H9 (cell line): ENCODE measurements at regions not wholly inside any gene's neighbourhood (a gene's known extent, or its start where the extent isn't known, plus 50 kb on each side); places are given as distances from the start of the nearest gene placed in this dataset.

Experiments
- DNase-seq: peaks from one replicate; pipeline ENCODE4 v3.0.0-alpha.2; 2017
- H2AFZ ChIP-seq: one replicate; pipeline ENCODE4 v1.6.1; 2013; ENCODE audit warnings: mild to moderate bottlenecking, low read length, control low read depth, moderate library complexity
- H2AK5ac ChIP-seq: 2 replicates; pipeline ENCODE4 v1.6.1; 2013; ENCODE audit warnings: low read length, control low read depth, mixed read lengths; ENCODE audit not compliant: insufficient read length
- H2BK120ac ChIP-seq: one replicate; pipeline ENCODE4 v1.6.1; 2013; ENCODE audit warnings: low read depth, mild to moderate bottlenecking, low read length, control low read depth, inconsistent platforms; ENCODE audit not compliant: poor library complexity, severe bottlenecking
- H2BK12ac ChIP-seq: 2 replicates; pipeline ENCODE4 v1.6.1; 2013; ENCODE audit warnings: low read length, control low read depth, mixed read lengths, low read depth; ENCODE audit not compliant: insufficient read length
- H2BK15ac ChIP-seq: 2 replicates; pipeline ENCODE4 v1.6.1; 2013; ENCODE audit warnings: low read depth, low read length, control low read depth
- H2BK20ac ChIP-seq: one replicate; pipeline ENCODE4 v1.6.1; 2013; ENCODE audit warnings: low read depth, mild to moderate bottlenecking, low read length, control low read depth, inconsistent platforms; ENCODE audit not compliant: poor library complexity, severe bottlenecking
- H2BK5ac ChIP-seq: 2 replicates; pipeline ENCODE4 v1.6.1; 2013; ENCODE audit warnings: low read length, control low read depth, mixed read lengths; ENCODE audit not compliant: insufficient read length
- H3K14ac ChIP-seq: 2 replicates; pipeline ENCODE4 v1.6.1; 2013; ENCODE audit warnings: low read length, control low read depth; ENCODE audit not compliant: insufficient read depth
- H3K18ac ChIP-seq: 2 replicates; pipeline ENCODE4 v1.6.1; 2013; ENCODE audit warnings: low read depth, mild to moderate bottlenecking, mixed read lengths, low read length, control low read depth; ENCODE audit not compliant: insufficient read length
- H3K23ac ChIP-seq: 2 replicates; pipeline ENCODE4 v1.6.1; 2013; ENCODE audit warnings: low read length, control low read depth, mixed read lengths, low read depth; ENCODE audit not compliant: insufficient read length
- H3K23me2 ChIP-seq: 2 replicates; pipeline ENCODE4 v1.6.1; 2013; ENCODE audit warnings: low read depth, mild to moderate bottlenecking, mixed read lengths, low read length, control low read depth; ENCODE audit not compliant: insufficient read length, poor library complexity, severe bottlenecking
- H3K27ac ChIP-seq: 2 replicates; pipeline ENCODE4 v1.5.1; 2013; ENCODE audit warnings: low read length, control low read depth, mixed read lengths, low read depth; ENCODE audit not compliant: insufficient read length
- H3K27me3 ChIP-seq: 2 replicates; pipeline ENCODE4 v1.6.1; 2013; ENCODE audit warnings: low read length, control low read depth, inconsistent platforms; ENCODE audit not compliant: insufficient read depth
- H3K4ac ChIP-seq: 2 replicates; pipeline ENCODE4 v1.6.1; 2013; ENCODE audit warnings: low read depth, mild to moderate bottlenecking, control low read depth, inconsistent platforms, low read length, moderate library complexity
- H3K4me1 ChIP-seq: 2 replicates; pipeline ENCODE4 v1.6.1; 2013; ENCODE audit warnings: low read length, control low read depth, inconsistent platforms; ENCODE audit not compliant: insufficient read depth
- H3K4me2 ChIP-seq: 2 replicates; pipeline ENCODE4 v1.6.1; 2013; ENCODE audit warnings: low read length, control low read depth, mixed read lengths; ENCODE audit not compliant: insufficient read length, insufficient read depth
- H3K56ac ChIP-seq: 2 replicates; pipeline ENCODE4 v1.6.1; 2013; ENCODE audit warnings: low read depth, mild to moderate bottlenecking, mixed read lengths, low read length, control low read depth; ENCODE audit not compliant: insufficient read length
- H3K79me1 ChIP-seq: 2 replicates; pipeline ENCODE4 v1.6.1; 2013; ENCODE audit warnings: low read depth, mild to moderate bottlenecking, moderate library complexity, low read length, control low read depth, inconsistent platforms; ENCODE audit not compliant: insufficient read depth, poor library complexity, severe bottlenecking
- H3K79me2 ChIP-seq: 2 replicates; pipeline ENCODE4 v1.6.1; 2013; ENCODE audit warnings: low read length, control low read depth, inconsistent platforms; ENCODE audit not compliant: insufficient read depth
- H3K9ac ChIP-seq: 2 replicates; pipeline ENCODE4 v1.6.1; 2013; ENCODE audit warnings: low read length, control low read depth, mixed read lengths; ENCODE audit not compliant: insufficient read length; ENCODE audit errors: extremely low read depth
- H3K9me3 ChIP-seq: one replicate; pipeline ENCODE4 v1.6.1; 2013; ENCODE audit warnings: low read depth, low read length, inconsistent platforms; ENCODE audit not compliant: control insufficient read depth
- H3T11ph ChIP-seq: one replicate; pipeline ENCODE4 v1.6.1; 2013; ENCODE audit warnings: mild to moderate bottlenecking, low read length, control low read depth, inconsistent platforms
- H4K20me1 ChIP-seq: one replicate; pipeline ENCODE4 v1.6.1; 2013; ENCODE audit not compliant: control insufficient read depth, insufficient read length, insufficient read depth
- H4K5ac ChIP-seq: 2 replicates; pipeline ENCODE4 v1.6.1; 2013; ENCODE audit warnings: low read depth, mild to moderate bottlenecking, mixed read lengths, low read length, control low read depth; ENCODE audit not compliant: insufficient read length
- H4K8ac ChIP-seq: replicated peaks from 2 replicates; pipeline ENCODE4 v1.6.1; 2013; ENCODE audit warnings: low read length, control low read depth, mixed read lengths, low read depth; ENCODE audit not compliant: insufficient read length
- H4K91ac ChIP-seq: 2 replicates; pipeline ENCODE4 v1.6.1; 2013; ENCODE audit warnings: low read depth, mild to moderate bottlenecking, moderate library complexity, mixed read lengths, low read length, control low read depth; ENCODE audit not compliant: insufficient read length
- H3K27ac Mint-ChIP-seq, 3 experiments: 2 replicates in 2 of 3; 3 replicates in 1 of 3; pipeline ENCODE4 v1.8.0; 2020 to 2021; ENCODE audit warnings: mixed read lengths in 3 of 3, mild to moderate bottlenecking in 1 of 3, moderate library complexity in 1 of 3
- H3K27me3 Mint-ChIP-seq: 2 replicates; pipeline ENCODE4 v1.8.0; 2021; ENCODE audit warnings: low read depth, mild to moderate bottlenecking, moderate library complexity, mixed read lengths
- H3K36me3 Mint-ChIP-seq, 3 experiments: 2 replicates in 2 of 3; 3 replicates in 1 of 3; pipeline ENCODE4 v1.8.0; 2020 to 2021; ENCODE audit warnings: low read depth in 3 of 3, mixed read lengths in 3 of 3; ENCODE audit not compliant: insufficient read depth in 1 of 3
- H3K4me1 Mint-ChIP-seq, 2 experiments: 2 replicates each; pipeline ENCODE4 v1.8.0; 2020; ENCODE audit warnings: mixed read lengths in 2 of 2
- H3K4me3 Mint-ChIP-seq, 2 experiments: 2 replicates in 1 of 2; 3 replicates in 1 of 2; pipeline ENCODE4 v1.8.0; 2020 to 2021; ENCODE audit warnings: mild to moderate bottlenecking in 2 of 2, mixed read lengths in 2 of 2, moderate library complexity in 1 of 2
- H3K9me3 Mint-ChIP-seq, 2 experiments: 2 replicates in 1 of 2; 3 replicates in 1 of 2; pipeline ENCODE4 v1.8.0; 2020; ENCODE audit warnings: mild to moderate bottlenecking in 2 of 2, mixed read lengths in 2 of 2, moderate library complexity in 1 of 2
- WGBS: extraction: QIAGEN DNeasy Blood & Tissue Kit; methylation state at CpG from one replicate; pipeline ENCODE4 v1.1.7; 2013; ENCODE audit warnings: missing lambda C conversion rate, low lambda C conversion rate, mixed read lengths; ENCODE audit not compliant: insufficient read length; ENCODE audit errors: extremely low coverage; 5-methylcytosine and 5-hydroxymethylcytosine counted together
- TF ChIP-seq, protein P1 (sequence below): fragments of 200-600 bp; sonication (generic); conservative IDR thresholded peaks from 3 replicates; pipeline ENCODE4 v1.8.0; 2021; ENCODE audit warnings: antibody characterized with exemption, mild to moderate bottlenecking

DNA sequence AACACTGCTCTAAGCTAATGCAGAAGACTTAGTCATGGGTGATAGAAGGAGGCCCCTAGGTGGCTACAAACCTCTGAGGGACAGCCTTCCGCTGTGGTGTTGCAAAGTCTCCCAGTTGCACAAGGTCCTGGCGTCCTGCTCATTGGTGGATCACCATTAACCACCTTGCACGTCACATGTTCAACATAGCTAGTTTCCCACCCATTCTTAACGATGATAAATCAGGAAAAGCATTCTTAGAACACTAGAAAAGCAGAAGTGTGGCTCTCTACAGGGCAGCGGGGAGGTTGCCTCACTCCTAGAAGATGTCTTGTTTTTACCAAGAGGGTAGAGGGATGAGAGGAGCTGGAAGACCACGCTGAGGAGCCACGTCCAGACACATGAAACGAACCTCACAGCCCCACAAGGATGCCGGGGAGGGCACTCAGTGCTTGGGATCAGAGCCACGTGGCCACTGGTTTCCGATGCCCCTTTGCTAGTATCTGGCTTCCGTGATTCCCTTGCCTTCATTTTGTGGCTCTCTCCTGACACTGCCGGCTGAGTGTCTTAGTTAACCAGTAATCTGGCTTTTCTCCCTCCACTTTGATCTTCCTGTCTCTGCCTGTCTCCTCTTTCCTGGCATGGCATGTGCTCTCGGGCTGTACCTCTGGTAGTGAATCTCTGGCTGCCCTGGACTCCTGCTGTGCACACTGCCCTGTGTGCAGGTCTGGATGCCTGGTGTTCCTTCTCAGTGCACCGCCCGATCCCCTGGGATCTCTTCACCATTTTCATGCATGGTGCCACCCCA lies 91.4 kb upstream of the NEDD9 start:
- Histone ChIP-seq H3K4me1 (no peaks in the 10 kb centered on the region), H3K4ac (no peak overlapping the region), H4K20me1 (no peaks in the 10 kb centered on the region), H3T11ph (no peak overlapping the region), H3K79me1 (no peaks in the 10 kb centered on the region), H3K79me2 (no peaks in the 10 kb centered on the region), H2BK5ac (no peak overlapping the region), H3K9me3 (no peaks in the 10 kb centered on the region), H3K27me3 (no peaks in the 10 kb centered on the region), H3K14ac (no peak overlapping the region), H3K9ac (no peak overlapping the region), H2BK120ac (no peak overlapping the region), H4K91ac (no peak overlapping the region), H2BK15ac (no peak overlapping the region), H2BK20ac (no peak overlapping the region), H3K23me2 (no peaks in the 10 kb centered on the region), H3K23ac (no peak overlapping the region), H2AFZ (no peak overlapping the region), H2BK12ac (no peak overlapping the region), H3K56ac (no peak overlapping the region), H3K18ac (no peak overlapping the region), H2AK5ac (no peak overlapping the region), H3K4me2 (no peak overlapping the region), H3K27ac (no peak overlapping the region), H4K8ac (no peak overlapping the region), H4K5ac (no peak overlapping the region)
- no peak overlapping the region for H3K27ac Mint-ChIP-seq
- H3K4me1 Mint-ChIP-seq: peaks cover 10 to 14% of the 10 kb centered on the region in 2 experiments
- H3K4me3 Mint-ChIP-seq: no peak overlapping the region
- H3K9me3 Mint-ChIP-seq: peaks cover 0 to 4% of the 10 kb centered on the region in 2 experiments; a peak in 1 of 5 replicates
- TF ChIP-seq, protein P1, sequence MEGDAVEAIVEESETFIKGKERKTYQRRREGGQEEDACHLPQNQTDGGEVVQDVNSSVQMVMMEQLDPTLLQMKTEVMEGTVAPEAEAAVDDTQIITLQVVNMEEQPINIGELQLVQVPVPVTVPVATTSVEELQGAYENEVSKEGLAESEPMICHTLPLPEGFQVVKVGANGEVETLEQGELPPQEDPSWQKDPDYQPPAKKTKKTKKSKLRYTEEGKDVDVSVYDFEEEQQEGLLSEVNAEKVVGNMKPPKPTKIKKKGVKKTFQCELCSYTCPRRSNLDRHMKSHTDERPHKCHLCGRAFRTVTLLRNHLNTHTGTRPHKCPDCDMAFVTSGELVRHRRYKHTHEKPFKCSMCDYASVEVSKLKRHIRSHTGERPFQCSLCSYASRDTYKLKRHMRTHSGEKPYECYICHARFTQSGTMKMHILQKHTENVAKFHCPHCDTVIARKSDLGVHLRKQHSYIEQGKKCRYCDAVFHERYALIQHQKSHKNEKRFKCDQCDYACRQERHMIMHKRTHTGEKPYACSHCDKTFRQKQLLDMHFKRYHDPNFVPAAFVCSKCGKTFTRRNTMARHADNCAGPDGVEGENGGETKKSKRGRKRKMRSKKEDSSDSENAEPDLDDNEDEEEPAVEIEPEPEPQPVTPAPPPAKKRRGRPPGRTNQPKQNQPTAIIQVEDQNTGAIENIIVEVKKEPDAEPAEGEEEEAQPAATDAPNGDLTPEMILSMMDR: no peak
- no CpG with 5 or more reads among the region's 16 CpGs for WGBS
- DNase-seq: no peak
- no peaks in the 10 kb centered on the region; the same call in none of the 2 replicates for H3K27me3 Mint-ChIP-seq
- no peaks in the 10 kb centered on the region for H3K36me3 Mint-ChIP-seq
